GM21423 (cell line): ENCODE measurements at regions not wholly inside any gene's neighbourhood (a gene's known extent, or its start where the extent isn't known, plus 50 kb on each side); places are given as distances from the start of the nearest gene placed in this dataset.
"Not testable (repeated sequence)": the region's sequence is repeated elsewhere in the genome, so short reads cannot be mapped to it uniquely, and the experiment has no call there.

Experiments used
- ATAC-seq: cut with Tn5 transposase; IDR thresholded peaks from one replicate; pipeline ENCODE4 v1.9.1; 2021; ENCODE audit warnings: mild to moderate bottlenecking, moderate library complexity; ENCODE audit not compliant: unreplicated experiment

DNA sequence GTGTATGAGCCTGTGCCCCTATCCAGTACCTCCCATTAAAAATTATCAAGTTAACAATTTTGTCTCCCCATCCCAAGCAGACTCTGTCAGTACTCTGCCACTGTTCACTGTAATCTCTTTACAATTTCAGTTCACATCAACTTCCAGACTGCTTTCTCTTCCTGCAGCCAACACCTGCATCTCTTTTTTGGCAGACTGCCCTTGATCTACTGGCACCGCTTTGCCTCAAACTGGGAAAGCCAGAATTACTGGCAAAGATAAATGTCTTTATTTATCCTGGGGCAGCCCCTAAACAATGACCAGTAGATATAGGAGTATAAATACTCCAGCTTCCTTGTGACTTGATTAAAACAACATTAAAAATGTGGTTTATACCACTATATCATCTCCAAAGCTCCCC lies 494.1 kb downstream of the ZNF385D start:
- no peak for ATAC-seq

DNA sequence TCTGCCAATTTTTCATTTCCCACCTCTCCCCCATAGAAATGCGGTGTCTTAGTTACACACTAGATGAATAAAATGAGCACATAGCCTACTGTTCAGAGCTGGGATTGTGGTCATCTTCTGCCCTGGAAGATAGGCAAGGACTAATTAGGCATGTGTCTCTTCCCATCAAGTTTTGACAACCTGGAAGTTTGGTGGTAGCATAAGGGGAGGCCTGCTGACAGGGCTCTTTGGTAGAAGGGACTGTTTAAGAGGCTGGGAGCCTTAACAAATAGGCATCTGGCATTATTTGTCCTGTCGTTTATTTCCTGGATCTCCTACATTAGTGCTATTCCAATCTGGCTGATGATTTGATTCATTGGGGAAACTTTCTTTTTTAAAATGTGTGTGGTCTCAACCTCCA lies 512.3 kb downstream of the ZNF385D start:
- no peak for ATAC-seq

- ATAC-seq, result no peak
These were observed 513.4 kb downstream of the ZNF385D start for GRCh38 chr3:21237638-21238037.

GRCh38 chr3:21235491-21235890 lies 515.5 kb downstream of the ZNF385D start:
- no peak for ATAC-seq

- ATAC-seq, result no peak
These were observed 516.1 kb downstream of the ZNF385D start for GRCh38 chr3:21234933-21235332.

DNA sequence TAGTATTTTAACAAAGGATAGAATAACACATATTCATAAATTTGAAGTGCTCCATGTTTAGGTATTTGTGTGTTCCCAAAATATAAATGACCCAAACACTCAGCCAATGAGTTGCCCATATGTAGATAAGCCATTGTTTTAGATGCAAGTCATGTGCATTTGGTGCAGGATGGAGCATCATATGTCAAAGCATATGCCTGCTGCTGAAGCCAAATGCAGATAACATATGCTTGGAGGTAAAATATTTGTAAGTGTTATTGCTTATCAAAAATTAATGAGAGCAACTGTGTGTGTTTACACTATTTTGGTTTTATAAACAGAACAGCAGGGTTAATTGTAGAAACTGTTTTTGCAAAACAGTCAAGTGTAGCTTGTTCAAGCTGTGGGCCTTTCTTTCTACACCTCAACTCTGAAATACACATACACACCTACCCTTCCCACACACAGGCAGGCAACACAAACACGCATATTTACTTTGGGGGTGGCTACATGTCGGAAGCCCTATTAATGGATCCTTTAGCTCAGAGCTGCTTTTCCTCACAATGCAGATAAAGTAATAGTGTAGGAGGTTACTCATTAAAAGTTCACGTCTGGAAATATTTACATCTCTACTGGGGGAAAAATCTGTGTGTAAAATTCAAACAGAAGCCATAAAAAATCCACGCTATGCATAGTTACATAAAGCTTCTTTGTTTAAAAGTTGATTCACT lies 521.4 kb downstream of the ZNF385D start:
- ATAC-seq, result no peak

- ATAC-seq, result no peak
These were observed 524.9 kb downstream of the ZNF385D start for GRCh38 chr3:21226086-21226485.

- no peak for ATAC-seq
These were observed 530.1 kb downstream of the ZNF385D start for GRCh38 chr3:21220944-21221343.

- ATAC-seq, result no peak
These were observed 534.4 kb downstream of the ZNF385D start for GRCh38 chr3:21216598-21216997.

- ATAC-seq, result not testable (repeated sequence)
These were observed 546.9 kb downstream of the ZNF385D start for GRCh38 chr3:21204122-21204521.

DNA sequence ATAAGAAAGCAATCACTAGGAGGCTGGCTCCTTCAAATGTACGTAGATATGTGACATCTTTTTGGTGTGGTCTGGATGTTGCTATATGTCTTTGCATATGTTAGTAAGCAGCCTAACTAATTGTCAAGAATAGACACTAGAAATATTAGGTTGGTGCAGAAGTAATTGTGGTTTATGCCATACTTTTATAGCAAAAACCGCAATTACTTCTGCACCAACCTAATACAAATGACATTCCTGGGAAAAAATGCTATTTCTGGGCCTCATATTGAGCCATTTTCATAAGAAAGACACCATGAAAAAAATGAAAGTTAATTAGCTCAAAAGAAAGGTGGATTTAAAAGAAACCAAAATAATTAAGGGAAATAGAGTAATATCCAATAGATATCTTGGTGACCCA lies 555.8 kb downstream of the ZNF385D start:
- no peak for ATAC-seq

GRCh38 chr3:21194036-21194435 lies 557.0 kb downstream of the ZNF385D start:
- ATAC-seq, result not testable (repeated sequence)

- ATAC-seq, result no peak
These were observed 562.6 kb downstream of the ZNF385D start for GRCh38 chr3:21188459-21188858.

DNA sequence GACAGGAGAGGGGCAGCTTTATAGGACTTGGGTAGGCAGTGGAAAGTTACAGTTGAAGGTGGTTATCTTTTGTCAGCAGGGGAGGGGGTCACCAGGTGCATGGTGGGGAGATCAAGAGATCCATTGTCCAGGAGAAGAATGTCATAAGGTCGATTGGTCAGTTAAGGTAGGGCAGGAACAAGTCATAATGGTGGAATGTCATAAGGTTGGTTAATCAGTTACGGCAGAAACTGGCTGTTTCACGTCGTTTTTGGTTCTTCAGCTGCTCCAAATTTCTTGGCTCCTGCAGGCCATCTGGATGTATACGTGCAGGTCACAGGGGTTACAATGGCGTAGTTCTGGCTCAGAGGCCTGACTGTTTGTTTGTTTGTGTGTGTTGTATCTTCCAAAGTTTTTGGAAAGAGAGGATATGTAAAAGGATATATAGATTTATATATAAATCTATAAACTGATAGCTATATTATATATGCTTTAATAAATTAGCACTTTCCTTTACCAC lies 565.1 kb downstream of the ZNF385D start:
- no peak for ATAC-seq

GRCh38 chr3:21174461-21174860 lies 576.5 kb downstream of the ZNF385D start:
- ATAC-seq, result no peak

- ATAC-seq, result no peak
These were observed 580.0 kb downstream of the ZNF385D start for GRCh38 chr3:21170964-21171363.

DNA sequence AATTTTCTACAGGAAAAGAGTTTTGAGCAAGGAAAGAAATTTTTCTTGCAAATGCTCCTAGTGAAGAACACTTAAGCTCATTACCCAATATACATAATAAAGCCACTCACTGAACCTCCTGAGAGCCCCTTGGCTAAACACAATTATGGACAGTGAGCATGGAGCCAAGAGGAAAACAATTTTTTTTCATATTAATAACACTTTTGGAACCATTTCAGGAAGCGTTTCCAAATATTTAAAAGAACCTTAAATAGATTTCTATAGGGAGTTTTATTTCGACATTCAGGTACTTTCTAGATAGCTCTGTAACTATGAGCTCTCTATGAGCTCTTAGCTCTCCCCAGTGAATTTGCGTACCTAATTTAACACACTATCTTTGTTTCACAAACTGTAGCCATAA lies 581.1 kb downstream of the ZNF385D start:
- no peak for ATAC-seq

DNA sequence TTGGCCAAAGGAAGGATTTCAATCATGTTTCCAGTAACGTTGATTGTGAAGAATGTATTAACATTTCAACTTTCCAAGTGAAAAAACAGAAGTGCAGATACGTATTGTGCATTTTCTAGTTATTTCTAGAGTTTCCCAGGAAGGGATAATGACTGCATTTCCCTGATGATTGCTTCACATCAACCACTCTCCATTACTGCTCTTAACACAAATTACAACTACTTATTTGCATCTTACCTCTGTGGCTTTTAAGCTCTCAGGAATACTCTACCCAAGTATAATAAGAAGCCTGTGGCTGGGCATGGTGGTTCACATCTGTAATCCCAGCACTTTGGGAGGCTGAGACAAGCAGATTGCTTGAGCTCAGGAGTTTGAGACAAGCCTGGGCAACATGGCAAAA lies 582.5 kb downstream of the ZNF385D start:
- ATAC-seq, result no peak

- no peak for ATAC-seq
These were observed 587.1 kb downstream of the ZNF385D start for GRCh38 chr3:21163956-21164355.

DNA sequence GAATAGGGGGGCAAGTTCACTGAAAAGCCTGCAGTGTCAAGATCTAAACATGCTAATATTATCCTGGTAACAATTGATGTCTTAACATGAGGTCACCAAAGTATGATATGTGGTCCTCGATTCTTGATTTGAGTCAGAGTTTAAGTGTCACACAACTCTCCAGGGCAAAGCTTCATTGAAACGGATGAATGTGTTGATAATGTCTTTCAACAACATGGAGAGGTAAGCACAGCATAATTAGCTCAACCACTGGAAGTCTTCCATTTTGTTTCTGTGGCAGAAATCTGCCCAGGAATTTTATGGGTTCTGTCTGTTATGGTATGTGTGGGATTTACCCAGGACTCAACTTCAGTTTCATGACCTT lies 591.5 kb downstream of the ZNF385D start:
- no peak for ATAC-seq

DNA sequence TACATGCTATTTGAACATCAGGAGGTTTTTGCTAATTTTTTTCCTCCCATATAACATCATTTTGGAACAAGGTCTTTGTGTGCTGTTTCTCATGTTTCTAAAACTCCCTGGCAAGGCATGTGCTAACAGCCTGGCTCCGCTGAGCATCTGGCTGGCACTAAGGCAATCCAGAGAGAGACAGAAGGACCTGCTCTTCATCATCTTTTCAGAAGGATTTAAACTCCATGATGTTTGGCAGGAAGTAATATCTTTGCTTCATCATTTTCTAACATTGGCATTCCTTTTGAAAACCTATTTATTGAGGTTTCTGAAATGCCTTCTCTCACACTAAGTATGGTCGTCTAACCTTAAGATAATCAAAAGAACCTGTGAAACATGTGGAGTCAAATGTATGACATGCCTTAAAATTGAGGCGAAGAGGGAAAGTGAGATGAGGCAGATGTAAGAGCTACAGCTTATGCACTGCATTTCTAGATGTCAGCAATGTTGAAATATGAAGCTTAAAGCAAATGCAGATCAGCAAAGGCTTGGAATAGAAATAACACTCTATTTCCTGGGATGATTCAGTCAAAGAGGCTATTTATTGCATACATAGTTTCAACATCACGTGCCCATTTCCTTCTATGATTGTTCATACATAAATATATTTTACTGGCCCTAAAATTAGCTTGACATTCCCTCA lies 592.0 kb downstream of the ZNF385D start:
- ATAC-seq, result no peak

- no peak for ATAC-seq
These were observed 596.1 kb downstream of the ZNF385D start for GRCh38 chr3:21154911-21155310.

GRCh38 chr3:21152555-21152954 lies 598.5 kb downstream of the ZNF385D start:
- ATAC-seq, result no peak
